ENCODE measurements at regions not wholly inside any gene's neighbourhood (a gene's known extent, or its start where the extent isn't known, plus 50 kb on each side); places are given as distances from the start of the nearest gene placed in this dataset.

DNA sequence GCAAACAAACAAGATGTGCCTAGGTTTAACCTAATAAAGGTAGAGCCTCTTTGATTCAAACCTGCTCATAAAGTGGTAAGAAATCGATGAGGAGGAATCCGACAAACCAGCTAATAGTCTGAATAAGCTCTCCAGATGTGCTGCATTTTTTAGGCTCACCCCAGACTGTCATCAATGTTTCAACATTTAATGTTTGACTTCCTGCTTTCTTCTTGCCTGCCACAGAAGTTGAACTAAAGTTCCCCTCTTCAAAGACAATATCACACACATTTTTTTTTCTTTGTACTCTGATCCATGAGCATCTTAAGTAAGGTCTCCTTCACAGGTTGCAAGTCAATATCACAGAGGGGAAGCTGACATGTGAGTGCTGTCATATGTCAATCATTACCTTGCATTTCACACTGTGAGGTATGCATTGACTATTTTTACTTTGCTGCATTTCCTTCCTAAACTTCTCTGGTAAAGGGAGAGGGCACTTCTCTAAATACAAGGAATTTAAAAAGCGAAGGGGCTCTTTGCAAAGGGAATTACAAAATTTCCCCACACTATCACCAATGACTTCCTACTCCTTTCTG lies 172.3 kb upstream of the MCTP2 start:
- no peaks in the 10 kb centered on the region for H3K36me3 ChIP-seq (ENCODE audit: insufficient read depth, low read length)
- H4K20me1 ChIP-seq (ENCODE audit: insufficient read depth, low read length): no peaks in the 10 kb centered on the region
- Mint-ChIP-seq H3K27ac (ENCODE audit: unreplicated experiment) (no peak overlapping the region), H3K9me3 (ENCODE audit: unreplicated experiment) (no peaks in the 10 kb centered on the region), H3K4me3 (ENCODE audit: unreplicated experiment) (no peak overlapping the region), H3K36me3 (ENCODE audit: low read depth, unreplicated experiment) (no peaks in the 10 kb centered on the region), H3K27me3 (ENCODE audit: low read depth, unreplicated experiment) (no peaks in the 10 kb centered on the region), H3K4me1 (ENCODE audit: low read depth, unreplicated experiment) (no peaks in the 10 kb centered on the region)
- no peak for TF ChIP-seq EZH2 (IDR thresholded peaks at IDR 0.05; ENCODE audit: insufficient read depth, low read length)
- TF ChIP-seq, protein P1, sequence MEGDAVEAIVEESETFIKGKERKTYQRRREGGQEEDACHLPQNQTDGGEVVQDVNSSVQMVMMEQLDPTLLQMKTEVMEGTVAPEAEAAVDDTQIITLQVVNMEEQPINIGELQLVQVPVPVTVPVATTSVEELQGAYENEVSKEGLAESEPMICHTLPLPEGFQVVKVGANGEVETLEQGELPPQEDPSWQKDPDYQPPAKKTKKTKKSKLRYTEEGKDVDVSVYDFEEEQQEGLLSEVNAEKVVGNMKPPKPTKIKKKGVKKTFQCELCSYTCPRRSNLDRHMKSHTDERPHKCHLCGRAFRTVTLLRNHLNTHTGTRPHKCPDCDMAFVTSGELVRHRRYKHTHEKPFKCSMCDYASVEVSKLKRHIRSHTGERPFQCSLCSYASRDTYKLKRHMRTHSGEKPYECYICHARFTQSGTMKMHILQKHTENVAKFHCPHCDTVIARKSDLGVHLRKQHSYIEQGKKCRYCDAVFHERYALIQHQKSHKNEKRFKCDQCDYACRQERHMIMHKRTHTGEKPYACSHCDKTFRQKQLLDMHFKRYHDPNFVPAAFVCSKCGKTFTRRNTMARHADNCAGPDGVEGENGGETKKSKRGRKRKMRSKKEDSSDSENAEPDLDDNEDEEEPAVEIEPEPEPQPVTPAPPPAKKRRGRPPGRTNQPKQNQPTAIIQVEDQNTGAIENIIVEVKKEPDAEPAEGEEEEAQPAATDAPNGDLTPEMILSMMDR (IDR thresholded peaks at IDR 0.05; ENCODE audit: insufficient read depth, low read depth, low read length): no peak
- H2AFZ ChIP-seq (ENCODE audit: low read depth, low read length): no peak overlapping the region
- no peak overlapping the region for H3K4me2 ChIP-seq (ENCODE audit: low read length)
- no peaks in the 10 kb centered on the region for H3K9me3 ChIP-seq (ENCODE audit: insufficient read depth, low read depth, low read length)
- H3K79me2 ChIP-seq (ENCODE audit: insufficient read depth, low read length): no peaks in the 10 kb centered on the region
- no peak overlapping the region for H3K4me3 ChIP-seq (ENCODE audit: insufficient read depth, low read depth, low read length)
- H3K4me1 ChIP-seq (ENCODE audit: insufficient read depth, low read length): no peaks in the 10 kb centered on the region
- FAIRE-seq (no peak), DNase-seq (ENCODE audit: low read depth) (no peak)
- H3K27me3 ChIP-seq (ENCODE audit: insufficient read depth, low read length): peaks cover 4% of the 10 kb centered on the region
- H3K9ac ChIP-seq (ENCODE audit: low read length): no peak overlapping the region
- H3K27ac ChIP-seq (ENCODE audit: low read depth, low read length): no peak overlapping the region

DNA sequence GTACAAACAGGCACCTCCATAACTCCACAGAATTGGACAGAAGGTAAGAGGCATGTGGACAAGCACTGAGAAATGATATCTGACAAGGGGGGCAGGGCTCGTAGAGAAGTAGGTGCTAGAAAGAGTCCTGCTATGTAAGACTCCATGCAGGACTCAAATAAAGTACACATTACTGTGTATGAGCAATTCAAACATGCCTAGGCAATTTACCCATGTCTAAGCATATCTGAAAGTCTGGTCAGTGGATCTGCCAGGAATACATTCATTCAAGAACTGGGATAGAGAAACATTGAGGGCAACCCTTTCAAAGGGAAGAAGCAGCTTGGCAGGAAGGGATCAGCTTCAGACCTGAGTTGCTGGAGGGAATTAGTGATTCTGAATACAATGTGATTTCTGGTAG lies 174.1 kb upstream of the MCTP2 start:
- FAIRE-seq (no peak), DNase-seq (ENCODE audit: low read depth) (no peak)
- TF ChIP-seq EZH2 (IDR thresholded peaks at IDR 0.05; ENCODE audit: insufficient read depth, low read length): no peak
- TF ChIP-seq, protein P1 (IDR thresholded peaks at IDR 0.05; ENCODE audit: insufficient read depth, low read depth, low read length): no peak
- Histone ChIP-seq H3K27ac (ENCODE audit: low read depth, low read length) (no peak overlapping the region), H2AFZ (ENCODE audit: low read depth, low read length) (no peak overlapping the region), H3K4me3 (ENCODE audit: insufficient read depth, low read depth, low read length) (no peak overlapping the region), H3K9me3 (ENCODE audit: insufficient read depth, low read depth, low read length) (no peaks in the 10 kb centered on the region), H3K27me3 (ENCODE audit: insufficient read depth, low read length) (peaks cover 4% of the 10 kb centered on the region), H3K36me3 (ENCODE audit: insufficient read depth, low read length) (no peaks in the 10 kb centered on the region), H3K4me1 (ENCODE audit: insufficient read depth, low read length) (no peaks in the 10 kb centered on the region), H3K4me2 (ENCODE audit: low read length) (no peak overlapping the region), H4K20me1 (ENCODE audit: insufficient read depth, low read length) (no peaks in the 10 kb centered on the region), H3K79me2 (ENCODE audit: insufficient read depth, low read length) (no peaks in the 10 kb centered on the region), H3K9ac (ENCODE audit: low read length) (no peak overlapping the region)
- Mint-ChIP-seq H3K4me3 (ENCODE audit: unreplicated experiment) (no peak overlapping the region), H3K9me3 (ENCODE audit: unreplicated experiment) (no peaks in the 10 kb centered on the region), H3K4me1 (ENCODE audit: low read depth, unreplicated experiment) (no peaks in the 10 kb centered on the region), H3K27ac (ENCODE audit: unreplicated experiment) (no peak overlapping the region), H3K36me3 (ENCODE audit: low read depth, unreplicated experiment) (no peaks in the 10 kb centered on the region), H3K27me3 (ENCODE audit: low read depth, unreplicated experiment) (no peaks in the 10 kb centered on the region)

DNA sequence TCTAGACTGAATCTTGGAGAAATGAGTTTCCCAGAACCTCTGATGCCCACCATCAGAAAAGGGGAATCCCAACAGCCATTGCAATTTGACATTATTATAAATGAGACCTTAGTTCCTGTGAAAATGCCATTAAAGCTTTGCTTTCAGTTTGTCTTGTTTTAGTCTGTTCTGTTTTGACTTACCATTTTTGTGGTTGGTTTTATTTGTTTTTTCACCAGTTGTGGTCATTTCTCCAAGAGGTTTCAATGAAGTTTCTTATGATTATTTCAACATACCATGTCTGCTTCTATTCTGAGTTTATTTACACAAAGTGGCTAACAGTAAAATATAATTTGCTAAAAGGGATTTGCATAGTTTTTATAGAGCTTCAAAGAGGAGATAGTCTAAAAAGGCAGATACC lies 175.0 kb upstream of the MCTP2 start:
- Histone ChIP-seq H3K36me3 (ENCODE audit: insufficient read depth, low read length) (no peaks in the 10 kb centered on the region), H3K4me1 (ENCODE audit: insufficient read depth, low read length) (no peaks in the 10 kb centered on the region), H3K9ac (ENCODE audit: low read length) (no peak overlapping the region), H3K4me2 (ENCODE audit: low read length) (peak overlapping the region; percentile 14), H3K4me3 (ENCODE audit: insufficient read depth, low read depth, low read length) (no peak overlapping the region), H3K27me3 (ENCODE audit: insufficient read depth, low read length) (peaks cover 4% of the 10 kb centered on the region), H2AFZ (ENCODE audit: low read depth, low read length) (no peak overlapping the region), H4K20me1 (ENCODE audit: insufficient read depth, low read length) (no peaks in the 10 kb centered on the region), H3K79me2 (ENCODE audit: insufficient read depth, low read length) (no peaks in the 10 kb centered on the region), H3K27ac (ENCODE audit: low read depth, low read length) (no peak overlapping the region), H3K9me3 (ENCODE audit: insufficient read depth, low read depth, low read length) (no peaks in the 10 kb centered on the region)
- TF ChIP-seq EZH2 (IDR thresholded peaks at IDR 0.05; ENCODE audit: insufficient read depth, low read length): no peak
- TF ChIP-seq, protein P1 (IDR thresholded peaks at IDR 0.05; ENCODE audit: insufficient read depth, low read depth, low read length): no peak
- DNase-seq (ENCODE audit: low read depth) (peak; percentile 86), FAIRE-seq (no peak)
- Mint-ChIP-seq H3K36me3 (ENCODE audit: low read depth, unreplicated experiment) (no peaks in the 10 kb centered on the region), H3K4me1 (ENCODE audit: low read depth, unreplicated experiment) (no peaks in the 10 kb centered on the region), H3K4me3 (ENCODE audit: unreplicated experiment) (no peak overlapping the region), H3K9me3 (ENCODE audit: unreplicated experiment) (no peaks in the 10 kb centered on the region), H3K27me3 (ENCODE audit: low read depth, unreplicated experiment) (no peaks in the 10 kb centered on the region), H3K27ac (ENCODE audit: unreplicated experiment) (no peak overlapping the region)
